Kidney glomerular epithelial cell (primary cell): ENCODE measurements at regions not wholly inside any gene's neighbourhood (a gene's known extent, or its start where the extent isn't known, plus 50 kb on each side); places are given as distances from the start of the nearest gene placed in this dataset.

Source experiments
- DNase-seq: peaks from one replicate; lab custom pipeline; 2025; lab: John Stamatoyannopoulos, UW

GRCh38 chr5:56587381-56588130 is 227.8 kb upstream of the MAP3K1 start:
- no peak for DNase-seq

GRCh38 chr5:56585999-56586691 is 229.2 kb upstream of the MAP3K1 start:
- DNase-seq = no peak

- DNase-seq = no peak
These were observed 229.9 kb upstream of the MAP3K1 start for GRCh38 chr5:56585461-56585860.

- no peak for DNase-seq
These were observed 233.9 kb upstream of the MAP3K1 start for GRCh38 chr5:56581426-56581825.

GRCh38 chr5:56580864-56581263 is 234.5 kb upstream of the MAP3K1 start:
- no peak for DNase-seq

GRCh38 chr5:56575821-56576220 is 239.5 kb upstream of the MAP3K1 start:
- DNase-seq = no peak

- DNase-seq = no peak
These were observed 240.6 kb upstream of the MAP3K1 start for GRCh38 chr5:56574778-56575177.

- peak; percentile 15 for DNase-seq
These were observed 245.8 kb upstream of the MAP3K1 start for GRCh38 chr5:56569566-56569965.

- DNase-seq = no peak
These were observed 246.3 kb upstream of the MAP3K1 start for GRCh38 chr5:56569076-56569475.

- no peak for DNase-seq
These were observed 248.1 kb upstream of the MAP3K1 start for GRCh38 chr5:56567278-56567677.

- DNase-seq = no peak
These were observed 248.7 kb upstream of the MAP3K1 start for GRCh38 chr5:56566374-56567249.

GRCh38 chr5:56565644-56566043 is 249.7 kb upstream of the MAP3K1 start:
- DNase-seq = no peak

GRCh38 chr5:56565283-56565615 is 250.1 kb upstream of the MAP3K1 start:
- DNase-seq = no peak

GRCh38 chr5:56564541-56565282 is 250.6 kb upstream of the MAP3K1 start:
- DNase-seq = no peak

GRCh38 chr5:56561455-56561854 is 253.9 kb upstream of the MAP3K1 start:
- no peak for DNase-seq

GRCh38 chr5:56558131-56558745 is 257.1 kb upstream of the MAP3K1 start:
- no peak for DNase-seq

- no peak for DNase-seq
These were observed 258.2 kb upstream of the MAP3K1 start for GRCh38 chr5:56557198-56557597.

- no peak for DNase-seq
These were observed 262.6 kb upstream of the MAP3K1 start for GRCh38 chr5:56552612-56553268.

- DNase-seq = no peak
These were observed 265.1 kb upstream of the MAP3K1 start for GRCh38 chr5:56550227-56550626.

GRCh38 chr5:56549096-56549886 is 266.1 kb upstream of the MAP3K1 start:
- DNase-seq = no peak
